ENCODE measurements at regions not wholly inside any gene's neighbourhood (a gene's known extent, or its start where the extent isn't known, plus 50 kb on each side); places are given as distances from the start of the nearest gene placed in this dataset.

- POLR2A ChIA-PET, result no interaction called here
- CTCF ChIA-PET, result interaction anchor here (0.7 to 1.4 kb wide), 2 partner anchors 18 to 111 kb away, joined by 3 to 4 read pairs; no protein-coding TSS in a partner anchor
- no peak for TF ChIP-seq CTCF (IDR thresholded peaks at IDR 0.05; ENCODE audit: insufficient read depth, low read length, missing control alignments)
- no peak for DNase-seq (ENCODE audit: low read depth, low spot score)
- H3K4me3 ChIP-seq (ENCODE audit: low read depth, low read length), result no peak overlapping the region
Observed at GRCh38 chr2:240343548-240343947, 91.9 kb upstream of the GPC1 start.

DNA sequence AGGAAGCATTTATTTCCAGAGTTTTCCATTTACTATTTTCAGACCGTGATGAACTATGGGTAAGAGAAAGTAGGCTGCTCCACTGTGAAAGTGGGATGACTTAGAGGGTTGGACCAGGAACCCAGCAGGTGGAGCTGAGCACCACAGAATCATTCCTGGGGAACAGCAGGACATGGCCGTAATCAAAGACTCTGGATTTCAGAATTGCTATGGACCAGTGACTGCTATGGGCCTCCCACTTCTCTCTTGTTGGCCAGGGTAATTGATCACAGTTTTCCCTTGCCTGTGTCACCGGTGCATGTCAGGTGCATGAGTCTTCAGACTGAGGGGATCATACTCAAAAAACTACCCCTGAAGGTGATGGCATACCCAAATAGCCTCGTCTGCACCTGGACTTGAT lies 90.6 kb upstream of the GPC1 start:
- ChIA-PET CTCF (no interaction called here), POLR2A (no interaction called here)
- DNase-seq (ENCODE audit: low read depth, low spot score), result no peak
- H3K4me3 ChIP-seq (ENCODE audit: low read depth, low read length), result no peak overlapping the region
- no peak for TF ChIP-seq CTCF (IDR thresholded peaks at IDR 0.05; ENCODE audit: insufficient read depth, low read length, missing control alignments)

GRCh38 chr2:240346015-240346752 lies 89.3 kb upstream of the GPC1 start:
- ChIA-PET CTCF (no interaction called here), POLR2A (no interaction called here)
- TF ChIP-seq CTCF (IDR thresholded peaks at IDR 0.05; ENCODE audit: insufficient read depth, low read length, missing control alignments), result no peak

DNA sequence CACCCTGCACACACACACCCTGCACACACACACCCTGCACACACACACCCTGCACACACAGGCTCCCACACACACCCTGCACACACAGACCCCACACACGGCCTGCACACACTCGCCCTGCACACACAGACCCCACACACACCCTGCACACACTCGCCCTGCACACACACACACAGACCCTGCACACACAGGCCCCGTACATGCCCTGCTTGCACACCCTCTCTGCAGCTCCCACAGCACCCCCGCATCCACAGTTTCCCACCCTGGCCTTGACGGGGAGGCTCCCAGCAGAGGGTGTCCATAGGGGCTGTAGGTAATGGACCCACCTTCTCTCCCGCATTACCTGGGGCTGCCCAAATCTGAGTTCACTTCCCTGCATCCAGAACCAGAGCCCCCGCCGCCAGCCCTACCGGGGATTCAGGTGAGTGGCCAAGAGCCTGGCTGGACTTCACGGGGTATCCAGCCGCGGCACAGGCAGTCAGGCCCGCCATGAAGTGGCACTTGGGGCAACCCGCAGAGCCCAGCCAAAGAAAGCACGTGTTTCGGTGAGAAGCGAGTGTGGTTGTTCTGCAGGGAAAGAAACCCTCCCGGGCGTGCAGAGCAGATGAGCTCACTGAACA lies 88.6 kb upstream of the GPC1 start:
- H3K4me3 ChIP-seq (ENCODE audit: low read depth, low read length), result no peak overlapping the region
- ChIA-PET CTCF (no interaction called here), POLR2A (no interaction called here)
- TF ChIP-seq CTCF (IDR thresholded peaks at IDR 0.05; ENCODE audit: insufficient read depth, low read length, missing control alignments), result no peak
- no peak for DNase-seq (ENCODE audit: low read depth, low spot score)

More at GRCh38 chr2:240346015-240346752, 89.3 kb upstream of the GPC1 start:
- H3K4me3 ChIP-seq (ENCODE audit: low read depth, low read length), result no peak overlapping the region
- no peak for DNase-seq (ENCODE audit: low read depth, low spot score)

GRCh38 chr2:240347373-240347940 lies 88.0 kb upstream of the GPC1 start:
- DNase-seq (ENCODE audit: low read depth, low spot score), result no peak
- TF ChIP-seq CTCF (IDR thresholded peaks at IDR 0.05; ENCODE audit: insufficient read depth, low read length, missing control alignments), result no peak
- POLR2A ChIA-PET, result no interaction called here
- no peak overlapping the region for H3K4me3 ChIP-seq (ENCODE audit: low read depth, low read length)
- CTCF ChIA-PET, result no interaction called here

GRCh38 chr2:240347949-240348500 lies 87.4 kb upstream of the GPC1 start:
- no peak overlapping the region for H3K4me3 ChIP-seq (ENCODE audit: low read depth, low read length)
- POLR2A ChIA-PET, result no interaction called here
- no peak for DNase-seq (ENCODE audit: low read depth, low spot score)
- TF ChIP-seq CTCF (IDR thresholded peaks at IDR 0.05; ENCODE audit: insufficient read depth, low read length, missing control alignments), result no peak
- CTCF ChIA-PET, result no interaction called here

Data from AG04449 (cell line).